HG03460 (cell line): ENCODE measurements at regions not wholly inside any gene's neighbourhood (a gene's known extent, or its start where the extent isn't known, plus 50 kb on each side); places are given as distances from the start of the nearest gene placed in this dataset.

Source experiments
- ATAC-seq: cut with Tn5 transposase; IDR thresholded peaks from one replicate; pipeline ENCODE4 v1.9.1; 2021; ENCODE audit not compliant: unreplicated experiment

- ATAC-seq = no peak
These were observed 322.9 kb upstream of the NWD2 start for GRCh38 chr4:36921476-36922216.

DNA sequence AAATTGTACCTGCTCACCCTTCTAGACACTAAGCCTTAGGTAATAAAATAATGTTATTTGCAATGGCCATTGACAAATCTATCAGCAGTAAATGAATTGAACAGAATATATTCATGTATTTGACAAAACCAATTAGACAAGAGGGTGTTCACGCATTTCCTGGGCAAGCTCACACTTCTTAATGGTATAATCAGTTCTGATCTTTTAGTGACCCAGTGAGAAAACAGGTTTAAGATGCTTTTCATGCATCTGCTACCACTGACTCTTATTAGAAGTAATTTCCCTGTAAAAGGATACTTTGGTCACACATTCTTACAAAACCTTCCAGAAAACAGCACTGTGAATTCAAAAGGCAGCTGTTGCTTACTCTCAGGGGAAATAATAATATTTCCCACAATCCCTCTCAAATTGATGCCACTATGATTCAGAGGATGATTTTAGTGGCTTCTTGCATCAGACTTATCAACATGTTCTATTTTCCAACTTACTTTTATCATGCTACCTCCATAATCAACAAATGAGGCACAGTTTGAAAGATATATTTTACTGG, 313.9 kb upstream of the NWD2 start:
- ATAC-seq = no peak

GRCh38 chr4:36944232-36944631, 300.3 kb upstream of the NWD2 start:
- no peak for ATAC-seq

DNA sequence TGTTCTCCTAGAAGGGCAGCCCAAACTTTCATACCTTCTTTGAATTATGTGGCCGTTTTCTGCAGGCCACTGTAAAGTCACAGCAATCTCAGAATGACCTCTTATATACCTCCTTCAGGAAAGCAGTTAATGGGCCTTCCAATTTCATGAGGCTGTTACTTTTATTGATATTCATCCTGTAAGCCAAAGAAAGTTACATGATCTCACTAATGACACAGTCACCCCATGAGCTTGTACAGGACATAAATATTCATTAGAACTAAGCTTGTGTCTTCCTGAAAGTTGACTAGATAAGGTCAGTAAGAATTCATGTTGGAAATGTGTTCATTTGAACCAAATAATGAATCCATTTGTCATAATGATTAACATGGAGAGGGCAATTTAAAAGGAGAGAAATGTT, 283.1 kb upstream of the NWD2 start:
- ATAC-seq = no peak

- no peak for ATAC-seq
These were observed 277.6 kb upstream of the NWD2 start for GRCh38 chr4:36966756-36967460.

GRCh38 chr4:36979533-36979932, 265.0 kb upstream of the NWD2 start:
- no peak for ATAC-seq

DNA sequence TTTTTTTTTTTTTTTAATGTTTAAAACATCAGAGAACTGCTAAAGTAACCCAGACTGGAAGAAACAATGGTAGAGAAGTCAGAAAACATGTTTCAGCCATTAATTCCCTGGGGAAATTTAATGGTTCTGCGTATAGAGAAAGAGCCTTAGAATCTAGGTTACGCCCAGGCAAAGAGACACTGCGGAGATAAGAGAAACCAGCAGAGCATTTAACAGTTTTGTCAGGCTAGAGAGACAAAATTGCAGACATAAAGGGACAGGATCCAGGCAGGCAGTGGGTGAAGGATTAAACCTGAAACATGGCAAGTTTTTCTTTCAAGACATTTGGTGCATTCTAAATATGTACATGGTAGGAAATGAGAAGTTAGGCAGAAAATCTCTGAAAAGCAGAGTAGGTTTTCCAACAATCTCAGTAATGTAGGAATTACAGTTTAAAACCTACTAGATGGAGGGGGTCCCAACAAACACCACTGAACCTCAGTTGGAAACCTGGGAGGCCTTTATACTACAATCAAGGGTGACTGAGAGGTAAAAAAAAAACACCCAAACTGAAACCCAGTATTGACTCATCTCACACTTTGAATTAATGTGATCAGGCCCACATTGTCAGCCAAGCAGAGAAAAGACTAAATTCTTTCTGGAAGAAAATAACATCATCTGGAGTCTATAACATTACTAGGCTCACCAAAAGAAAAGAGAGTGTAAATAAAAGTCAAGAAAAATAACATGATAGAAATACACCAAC, 254.2 kb upstream of the NWD2 start:
- ATAC-seq = no peak

DNA sequence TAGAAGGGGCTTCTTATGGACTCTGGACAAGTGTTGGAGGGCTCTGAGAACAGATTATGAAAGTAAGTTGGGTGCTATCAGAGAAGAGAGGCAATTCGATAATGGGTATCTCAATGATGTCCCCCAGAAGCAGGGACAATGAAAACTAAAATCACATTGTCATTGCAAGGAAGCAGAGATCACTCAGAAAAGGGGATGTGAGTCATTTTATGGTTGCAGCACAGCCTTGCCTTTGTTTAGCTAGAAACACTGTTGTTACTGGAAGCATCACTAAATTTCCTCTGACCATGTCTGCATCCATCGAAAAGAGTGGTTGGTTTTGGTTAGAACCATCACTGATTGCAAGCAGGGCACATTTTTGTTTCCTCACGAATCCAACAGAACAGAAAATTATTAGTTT, 246.8 kb upstream of the NWD2 start:
- no peak for ATAC-seq

DNA sequence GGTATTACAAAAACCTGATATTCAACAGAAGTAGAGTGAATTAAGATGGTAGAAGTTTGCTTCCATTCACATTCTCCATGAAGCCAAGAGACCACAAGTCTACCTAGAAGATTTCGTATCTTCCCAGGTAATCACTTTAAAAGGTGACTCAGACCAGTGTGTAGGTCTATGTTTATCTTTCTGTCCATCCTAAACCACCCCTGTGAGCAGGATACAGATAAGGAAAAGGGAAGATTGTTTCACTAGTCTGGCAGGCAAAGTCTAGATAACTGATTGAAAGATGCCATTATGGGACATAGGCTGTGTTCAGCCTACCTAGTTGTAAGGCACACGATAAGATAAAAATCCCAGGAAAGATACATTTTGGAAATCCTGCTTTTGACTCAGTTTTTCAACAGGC, 244.3 kb upstream of the NWD2 start:
- no peak for ATAC-seq

DNA sequence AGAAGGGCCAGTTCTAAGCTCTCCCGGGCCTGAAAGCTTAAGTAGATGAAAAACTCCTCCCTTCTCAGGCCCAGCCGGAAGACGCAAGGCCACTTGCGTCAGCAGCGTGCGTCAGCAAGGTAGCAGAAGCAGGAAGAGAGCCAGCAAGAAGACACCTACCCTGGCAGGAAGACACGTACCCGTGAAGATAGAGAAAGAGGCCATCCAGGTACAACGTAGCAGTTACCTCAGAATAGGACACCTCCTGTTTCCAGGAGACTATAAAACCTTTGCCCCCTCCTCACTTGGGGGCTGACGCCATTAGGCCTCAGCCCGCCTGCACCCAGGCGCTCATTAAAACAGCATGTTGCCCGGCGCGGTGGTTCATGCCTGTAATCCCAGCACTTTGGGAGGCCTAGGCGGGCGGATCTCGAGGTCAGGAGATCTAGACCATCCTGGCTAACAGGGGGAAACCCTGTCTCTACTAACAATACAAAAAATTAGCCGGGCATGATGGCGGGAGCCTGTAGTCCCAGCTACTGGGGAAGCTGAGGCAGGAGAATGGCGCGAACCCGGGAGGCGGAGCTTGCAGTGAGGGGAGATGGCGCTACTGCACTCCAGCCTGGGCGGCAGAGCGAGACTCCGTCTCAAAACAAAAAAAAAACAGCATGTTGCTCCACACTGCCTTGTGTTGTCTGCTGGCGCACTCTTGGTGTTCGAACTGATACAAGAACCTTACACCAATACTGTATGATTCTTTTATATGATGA, 242.7 kb upstream of the NWD2 start:
- ATAC-seq = no peak

DNA sequence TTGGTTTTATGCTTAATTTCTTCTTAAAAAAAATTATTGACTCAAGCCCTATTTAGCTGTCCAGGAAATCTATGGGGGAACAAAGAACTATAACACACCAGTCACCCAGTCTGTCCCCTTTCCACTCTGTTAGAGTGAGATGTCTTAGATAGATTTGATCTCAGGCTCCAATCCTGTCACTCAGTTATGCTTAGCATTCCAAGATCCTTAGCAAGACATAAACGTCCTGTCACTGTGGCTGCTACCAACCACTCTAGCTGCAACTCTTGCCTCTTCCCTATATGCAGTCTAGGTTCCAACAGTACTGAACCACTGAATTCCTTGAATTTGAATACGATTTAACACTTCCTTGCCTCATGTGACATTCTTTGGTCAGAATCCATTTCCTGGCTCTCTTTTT, 241.9 kb upstream of the NWD2 start:
- ATAC-seq = no peak

DNA sequence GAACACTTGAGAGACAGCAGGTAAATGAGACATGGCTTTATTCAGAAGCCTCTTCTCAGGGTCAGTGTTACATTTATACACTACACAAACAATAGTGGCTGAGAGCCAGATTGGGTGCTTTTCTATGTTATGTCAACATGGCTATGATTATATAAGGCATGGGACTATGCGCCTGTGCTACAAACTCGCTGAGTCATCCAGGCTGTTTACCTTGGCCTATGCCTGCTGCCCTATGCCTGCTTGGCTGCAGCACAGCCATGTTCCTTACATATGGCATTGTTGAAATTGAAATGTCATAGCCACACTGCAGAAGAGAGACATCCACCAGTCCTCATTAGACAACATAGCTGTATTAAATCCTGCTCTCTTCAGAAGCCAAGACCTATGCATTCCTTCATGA, 236.3 kb upstream of the NWD2 start:
- no peak for ATAC-seq

- ATAC-seq = no peak
These were observed 230.0 kb upstream of the NWD2 start for GRCh38 chr4:37014584-37014983.

DNA sequence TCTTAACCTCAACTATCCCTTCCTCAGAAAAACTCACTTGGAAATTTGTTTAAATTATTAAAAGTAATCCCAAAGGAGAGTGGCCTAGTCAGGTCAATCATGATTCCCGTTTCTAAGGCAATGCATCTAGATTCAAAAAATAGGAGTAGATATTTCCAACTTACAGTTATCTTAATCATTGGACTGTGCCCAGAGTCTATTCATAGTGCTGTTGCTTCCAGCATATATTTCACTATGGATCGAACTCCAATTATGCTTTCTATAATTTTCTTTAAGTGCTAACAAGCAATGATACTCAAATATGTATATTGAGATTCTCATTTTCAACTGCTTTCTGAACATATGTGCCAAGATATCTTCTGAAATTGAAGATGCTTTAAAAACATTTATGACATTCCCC, 229.2 kb upstream of the NWD2 start:
- ATAC-seq = no peak

DNA sequence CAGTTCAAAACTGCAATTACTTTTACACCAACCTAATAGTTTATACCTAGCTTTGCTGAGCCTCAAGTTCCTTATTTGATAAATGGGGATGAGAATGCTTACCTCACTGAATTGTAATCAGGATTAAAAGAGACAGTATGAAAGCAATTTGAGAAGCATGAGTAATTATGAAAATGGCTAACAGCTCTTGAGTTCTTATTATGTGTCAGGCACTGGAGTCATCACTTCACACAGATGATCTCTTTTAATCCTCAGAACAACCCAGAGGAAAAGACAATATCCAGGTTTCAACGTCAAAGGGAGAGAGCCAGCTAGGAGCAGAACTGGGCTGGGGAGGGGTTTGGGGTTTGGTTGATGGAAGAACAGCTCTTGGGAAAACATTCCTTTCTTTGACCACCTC, 221.0 kb upstream of the NWD2 start:
- no peak for ATAC-seq

DNA sequence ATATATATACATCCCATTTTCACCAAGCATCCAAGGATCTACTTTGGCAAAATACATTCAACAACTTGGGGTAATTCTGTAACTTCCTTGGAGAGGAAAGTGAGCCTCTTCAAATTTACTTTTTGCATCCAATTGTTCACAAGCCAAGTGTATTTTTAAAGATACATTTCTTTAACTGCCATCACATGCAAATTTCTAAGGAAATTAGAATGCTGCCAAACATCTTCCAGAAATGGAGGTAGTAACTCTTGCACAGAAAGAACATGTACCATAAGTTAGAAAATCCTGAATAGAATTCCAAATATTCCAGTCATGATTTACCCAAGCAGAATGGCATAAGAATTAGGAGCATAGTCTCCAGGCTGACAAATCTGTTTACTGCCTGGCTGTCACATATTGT, 220.5 kb upstream of the NWD2 start:
- ATAC-seq = no peak

DNA sequence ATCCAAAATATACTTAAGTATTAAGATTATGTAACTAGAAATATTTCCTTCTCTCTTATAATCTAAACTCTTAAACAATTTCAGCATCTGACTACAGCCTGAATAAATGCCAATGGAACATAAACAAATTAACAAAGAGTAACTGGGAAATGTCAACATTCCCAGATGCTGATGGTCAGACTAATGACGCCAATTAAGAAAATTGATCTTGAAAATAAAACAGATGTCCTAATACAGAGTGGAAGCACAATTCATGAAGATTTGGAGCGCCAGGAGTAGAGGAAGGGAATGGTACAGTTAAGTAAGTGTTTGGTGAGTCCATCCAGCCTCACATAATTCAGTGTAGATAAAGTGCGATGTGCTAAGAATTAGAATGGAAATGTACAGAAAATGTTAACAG, 203.7 kb upstream of the NWD2 start:
- no peak for ATAC-seq

DNA sequence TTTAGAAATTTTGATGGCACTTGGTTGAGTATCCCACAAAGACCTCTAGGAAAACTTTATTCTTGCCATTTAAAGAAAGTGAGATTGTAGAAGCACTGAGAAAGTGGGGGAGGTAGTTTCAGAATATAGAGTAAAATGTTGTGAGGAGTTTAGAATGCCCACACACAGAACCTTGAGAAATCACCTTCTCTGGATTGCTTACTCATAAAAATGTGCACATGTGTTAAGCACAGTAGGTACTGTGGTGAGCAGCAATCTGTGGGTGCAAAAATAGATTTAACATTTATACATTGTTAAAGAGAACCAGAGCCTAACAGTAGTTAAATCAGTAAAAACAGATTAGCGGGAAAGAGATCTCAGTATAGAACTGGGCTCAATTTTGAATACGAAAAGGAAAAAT, 201.2 kb upstream of the NWD2 start:
- no peak for ATAC-seq

DNA sequence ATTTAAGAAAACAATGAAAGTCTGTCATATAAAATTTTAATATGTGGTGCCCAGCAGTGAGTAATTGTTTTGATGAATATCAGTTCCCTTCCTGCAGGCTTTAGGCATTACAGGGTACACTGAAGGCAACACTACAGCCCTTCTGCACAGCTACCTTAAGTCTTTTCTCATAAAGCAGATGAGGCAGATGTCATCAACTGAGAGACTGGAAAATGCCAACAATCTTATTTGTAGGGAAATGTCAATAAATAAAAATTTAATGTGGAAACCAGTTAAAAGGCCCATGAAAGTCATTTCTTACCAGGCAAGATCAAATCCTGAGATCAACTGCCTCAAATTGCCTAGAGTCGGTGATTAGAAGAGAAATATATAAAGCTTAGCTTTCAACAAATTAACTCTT, 193.4 kb upstream of the NWD2 start:
- ATAC-seq = no peak

DNA sequence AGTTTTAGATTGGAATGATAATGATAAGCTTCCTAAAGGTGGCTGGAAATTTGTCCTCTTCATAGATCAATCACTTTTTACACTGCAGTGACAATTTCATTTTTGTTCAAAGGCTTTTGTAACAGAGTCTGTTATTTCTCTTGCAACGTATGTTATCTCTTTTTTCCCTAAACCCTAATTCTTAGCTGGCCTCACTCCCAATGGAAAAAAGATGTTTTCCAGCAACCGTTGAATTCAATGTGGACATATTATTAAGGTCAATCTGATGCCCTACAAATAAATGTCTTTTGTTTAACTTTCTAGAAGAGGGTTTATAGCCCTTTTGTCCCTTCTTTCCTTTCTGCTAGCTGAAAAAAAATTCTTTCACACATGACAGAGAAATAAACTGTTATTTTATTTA, 192.7 kb upstream of the NWD2 start:
- ATAC-seq = no peak

DNA sequence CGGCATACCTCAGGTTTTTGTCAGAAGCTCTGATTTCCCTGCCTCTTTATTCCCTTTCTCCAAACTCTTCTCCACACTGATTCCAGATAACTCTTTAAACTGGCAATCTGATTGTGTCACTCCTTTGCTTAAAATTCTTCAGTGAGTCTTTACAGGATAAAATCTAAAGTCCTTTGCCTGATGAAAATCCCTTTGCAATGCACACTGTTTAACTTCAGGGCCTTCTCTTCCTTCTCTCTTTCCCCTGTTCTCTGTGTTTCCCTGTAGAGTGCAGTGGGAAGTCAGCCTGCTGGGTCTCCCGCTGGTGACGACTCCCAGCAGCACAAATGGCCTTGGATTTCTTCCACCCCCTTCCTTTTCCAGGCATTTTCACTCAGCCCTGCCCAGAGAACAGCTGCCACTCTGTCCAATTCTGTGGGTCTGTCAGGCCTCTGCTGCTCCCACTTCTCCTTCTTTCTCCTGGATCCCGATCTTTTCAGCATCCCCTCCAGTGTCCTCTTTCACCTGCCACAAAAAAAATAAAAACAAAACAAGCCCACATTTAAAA, 189.9 kb upstream of the NWD2 start:
- no peak for ATAC-seq
